Epithelial cell of proximal tubule (primary cell): ENCODE measurements at regions not wholly inside any gene's neighbourhood (a gene's known extent, or its start where the extent isn't known, plus 50 kb on each side); places are given as distances from the start of the nearest gene placed in this dataset.
"Not testable (repeated sequence)": the region's sequence is repeated elsewhere in the genome, so short reads cannot be mapped to it uniquely, and the experiment has no call there.

Source experiments
- DNase-seq: peaks from one replicate; pipeline ENCODE4 v3.0.0-alpha.2; 2011; ENCODE audit warnings: low read depth
- H3K4me3 ChIP-seq: 2 replicates; pipeline ENCODE4 v1.5.1; 2011; ENCODE audit warnings: low read depth, mild to moderate bottlenecking, low read length
- TF ChIP-seq, protein P1 (sequence below): conservative IDR thresholded peaks from 2 replicates; pipeline ENCODE4 v1.5.1; 2012; ENCODE audit warnings: low read depth, mild to moderate bottlenecking, low read length

DNA sequence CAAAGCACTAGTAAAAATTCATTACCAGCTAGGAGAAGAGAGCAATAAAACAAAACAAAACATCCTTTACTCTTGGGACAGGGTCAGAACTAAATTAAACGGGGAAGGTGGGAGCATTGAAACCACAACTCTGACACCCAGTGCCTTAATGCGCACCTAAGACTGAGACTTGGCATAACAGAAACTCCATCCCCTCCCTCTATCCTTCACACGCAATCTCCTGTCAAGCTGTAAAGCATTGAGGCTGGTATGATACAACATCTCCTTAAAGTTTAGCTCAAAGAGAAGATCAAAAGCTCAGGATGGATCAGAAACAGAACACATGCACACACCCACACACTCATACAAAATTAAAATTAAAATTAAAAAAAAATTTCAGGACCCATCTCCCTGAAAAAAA lies 951.3 kb downstream of the STIM2 start:
- no peak overlapping the region for H3K4me3 ChIP-seq
- DNase-seq: no peak
- TF ChIP-seq, protein P1, sequence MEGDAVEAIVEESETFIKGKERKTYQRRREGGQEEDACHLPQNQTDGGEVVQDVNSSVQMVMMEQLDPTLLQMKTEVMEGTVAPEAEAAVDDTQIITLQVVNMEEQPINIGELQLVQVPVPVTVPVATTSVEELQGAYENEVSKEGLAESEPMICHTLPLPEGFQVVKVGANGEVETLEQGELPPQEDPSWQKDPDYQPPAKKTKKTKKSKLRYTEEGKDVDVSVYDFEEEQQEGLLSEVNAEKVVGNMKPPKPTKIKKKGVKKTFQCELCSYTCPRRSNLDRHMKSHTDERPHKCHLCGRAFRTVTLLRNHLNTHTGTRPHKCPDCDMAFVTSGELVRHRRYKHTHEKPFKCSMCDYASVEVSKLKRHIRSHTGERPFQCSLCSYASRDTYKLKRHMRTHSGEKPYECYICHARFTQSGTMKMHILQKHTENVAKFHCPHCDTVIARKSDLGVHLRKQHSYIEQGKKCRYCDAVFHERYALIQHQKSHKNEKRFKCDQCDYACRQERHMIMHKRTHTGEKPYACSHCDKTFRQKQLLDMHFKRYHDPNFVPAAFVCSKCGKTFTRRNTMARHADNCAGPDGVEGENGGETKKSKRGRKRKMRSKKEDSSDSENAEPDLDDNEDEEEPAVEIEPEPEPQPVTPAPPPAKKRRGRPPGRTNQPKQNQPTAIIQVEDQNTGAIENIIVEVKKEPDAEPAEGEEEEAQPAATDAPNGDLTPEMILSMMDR: no peak

DNA sequence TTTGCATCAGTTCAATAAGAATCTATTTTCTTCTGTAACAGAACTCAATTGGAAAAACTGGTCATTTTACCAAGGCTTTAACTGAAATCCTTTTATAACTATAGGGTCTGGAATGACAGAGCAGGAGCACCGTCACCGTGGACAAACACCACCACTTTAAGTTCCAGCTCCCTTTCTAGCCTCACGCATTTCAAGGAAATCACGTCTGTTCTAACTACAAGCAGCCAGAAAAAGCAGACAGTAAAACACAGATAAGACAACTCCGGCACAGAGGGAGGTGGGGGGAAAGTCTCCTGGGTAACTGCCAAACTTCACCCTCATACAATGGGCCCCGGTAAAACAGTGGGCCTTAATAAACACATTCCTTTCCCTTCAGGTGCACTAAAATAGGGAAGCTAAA lies 952.6 kb downstream of the STIM2 start:
- not testable (repeated sequence) for DNase-seq, H3K4me3 ChIP-seq

DNA sequence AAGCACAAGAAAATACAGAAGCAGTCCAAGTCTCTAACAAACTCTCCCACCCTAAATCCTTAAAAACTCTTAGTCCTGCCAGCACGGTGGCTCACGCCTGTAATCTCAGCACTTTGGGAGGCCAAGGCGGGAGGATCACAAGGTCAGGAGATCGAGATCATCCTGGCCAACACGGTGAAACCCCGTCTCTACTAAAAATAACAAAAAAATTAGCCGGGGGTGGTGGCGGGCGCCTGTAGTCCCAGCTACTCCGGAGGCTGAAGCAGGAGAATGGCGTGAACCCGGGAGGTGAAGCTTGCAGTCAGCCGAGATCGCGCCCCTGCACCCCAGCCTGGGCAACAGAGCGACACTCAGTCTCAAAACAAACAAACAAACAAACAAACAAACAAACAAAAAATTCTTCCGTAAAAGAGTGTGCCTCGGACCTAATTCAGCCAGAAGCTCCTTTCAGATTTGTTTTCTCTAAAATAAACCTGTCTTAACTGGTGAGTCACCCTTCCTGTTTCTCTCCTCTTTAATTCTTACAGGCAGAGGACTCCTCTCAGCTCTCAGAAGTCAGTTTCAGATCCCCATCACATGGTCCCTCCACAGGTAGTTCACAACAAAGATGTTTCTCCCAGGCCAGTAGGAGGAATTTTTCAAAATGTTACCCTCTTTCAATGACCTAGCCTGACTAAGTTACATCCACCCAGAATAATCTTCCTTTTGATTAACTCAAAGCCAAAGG lies 953.2 kb downstream of the STIM2 start:
- H3K4me3 ChIP-seq, DNase-seq: not testable (repeated sequence)

DNA sequence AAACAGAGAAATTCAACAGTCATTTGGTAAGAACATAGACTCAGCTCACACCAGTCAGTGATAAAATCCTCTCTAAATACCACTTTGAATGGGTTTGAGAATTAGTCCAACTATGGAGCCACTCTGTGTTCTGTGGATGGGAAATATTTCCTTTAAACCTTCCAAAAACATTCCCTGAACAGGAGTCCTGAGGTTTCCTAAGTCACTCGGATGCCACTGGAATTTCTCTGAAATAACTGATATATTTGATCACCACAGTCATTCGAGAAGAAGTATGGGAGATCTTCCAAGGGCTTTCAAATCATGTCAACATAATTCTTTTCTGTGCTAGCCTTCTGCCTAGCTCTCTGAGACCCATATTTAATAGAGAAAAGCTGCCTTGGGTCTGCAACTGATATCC lies 958.6 kb downstream of the STIM2 start:
- H3K4me3 ChIP-seq: no peak overlapping the region
- TF ChIP-seq, protein P1: no peak
- no peak for DNase-seq

DNA sequence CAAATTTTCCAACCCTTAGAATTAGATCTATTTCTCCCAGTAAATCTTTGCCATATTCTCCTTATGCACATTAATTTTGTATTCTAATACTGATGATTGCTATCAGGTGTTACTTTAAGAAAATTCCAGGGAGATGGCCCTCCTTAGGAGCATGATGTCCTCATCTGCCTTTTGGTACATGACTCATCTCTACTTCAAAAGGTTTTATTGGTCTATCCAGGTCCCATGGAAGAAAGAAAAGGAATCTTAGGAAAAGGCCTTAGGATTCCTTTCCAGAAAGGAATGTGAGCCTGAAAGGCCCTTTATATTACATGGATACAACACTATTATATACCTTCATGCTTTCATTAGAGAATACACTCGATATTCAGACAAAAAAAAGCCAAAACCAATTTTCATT lies 968.2 kb downstream of the STIM2 start:
- no peak for DNase-seq
- H3K4me3 ChIP-seq: no peak overlapping the region
- TF ChIP-seq, protein P1: no peak

DNA sequence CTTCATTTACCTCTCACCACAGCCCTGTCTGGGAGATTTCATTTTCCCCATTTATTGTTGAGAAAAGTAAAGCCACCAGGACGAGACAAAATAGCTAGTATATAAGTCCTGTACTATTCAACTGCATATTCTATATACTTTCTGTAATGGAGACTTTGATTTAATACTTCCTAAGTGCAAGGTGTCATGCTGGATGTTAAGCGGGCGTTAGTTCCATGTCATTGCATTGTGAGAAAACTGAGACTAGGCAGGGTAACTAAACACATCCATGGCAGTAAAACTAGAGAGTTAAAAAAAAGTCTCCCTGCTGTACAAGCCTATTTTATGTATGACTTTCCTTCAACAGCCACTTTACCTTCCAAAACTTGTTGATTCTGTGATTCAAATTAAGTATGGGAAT lies 969.6 kb downstream of the STIM2 start:
- no peak overlapping the region for H3K4me3 ChIP-seq
- TF ChIP-seq, protein P1: no peak
- no peak for DNase-seq

DNA sequence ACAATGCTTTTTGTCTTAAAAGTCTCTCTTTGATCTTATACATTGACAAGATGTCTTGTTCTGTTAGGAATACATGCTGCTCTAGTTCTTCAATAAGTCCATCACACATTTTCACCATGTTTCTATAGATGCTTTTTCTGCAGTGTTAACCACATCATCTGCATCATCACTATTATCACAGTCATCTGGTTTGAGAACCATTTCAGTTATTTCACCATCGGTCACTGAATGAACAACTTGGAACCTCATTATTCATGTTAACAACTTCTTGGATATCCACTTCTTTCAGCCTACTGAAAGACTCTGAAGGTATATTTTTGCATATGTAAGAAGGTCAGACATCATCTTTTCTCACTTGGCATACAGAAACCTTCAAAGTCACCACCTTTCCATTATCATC lies 975.2 kb downstream of the STIM2 start:
- TF ChIP-seq, protein P1: no peak
- H3K4me3 ChIP-seq: no peak overlapping the region
- no peak for DNase-seq

DNA sequence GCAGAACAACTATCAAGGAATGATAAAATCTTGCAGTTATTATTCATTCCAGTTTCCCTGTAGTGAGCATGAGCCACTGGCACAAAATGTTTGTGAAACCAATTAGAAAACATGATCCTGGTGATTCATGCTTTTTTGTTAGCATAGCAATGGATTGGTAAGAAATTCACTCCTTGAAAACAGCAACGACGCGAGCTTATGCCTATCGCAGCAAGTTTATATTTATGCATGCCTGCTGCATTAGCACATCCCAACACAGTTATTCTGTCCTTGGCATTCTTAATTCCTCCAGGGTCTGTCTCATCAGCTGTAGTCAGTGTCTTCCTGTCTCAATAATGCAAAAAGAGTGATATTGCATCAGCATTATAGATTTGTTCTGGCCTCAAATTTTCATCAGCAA lies 975.9 kb downstream of the STIM2 start:
- TF ChIP-seq, protein P1: no peak
- DNase-seq: no peak
- H3K4me3 ChIP-seq: no peak overlapping the region
